DND-41 (cell line): ENCODE measurements at regions not wholly inside any gene's neighbourhood (a gene's known extent, or its start where the extent isn't known, plus 50 kb on each side); places are given as distances from the start of the nearest gene placed in this dataset.

Source experiments
- ATAC-seq: fragments of 200-7000 bp; cut with Tn5 transposase; 3 replicates; pipeline ENCODE4 v1.9.1; 2021; ENCODE audit warnings: low read depth; ENCODE audit not compliant: insufficient read depth
- DNase-seq: peaks from one replicate; pipeline ENCODE4 v3.0.0-alpha.2; 2020
- H2AFZ ChIP-seq: 2 replicates; pipeline ENCODE4 v1.6.0; 2012; ENCODE audit warnings: low read depth, low read length
- H3K27ac ChIP-seq: 2 replicates; pipeline ENCODE4 v1.5.1; 2012; ENCODE audit warnings: low read length, inconsistent platforms
- H3K27me3 ChIP-seq: fragments of 200-600 bp; sonication (generic); 2 replicates; pipeline ENCODE4 v1.6.0; 2012; ENCODE audit warnings: low read length, mild to moderate bottlenecking, inconsistent platforms; ENCODE audit not compliant: insufficient read depth, poor library complexity
- H3K36me3 ChIP-seq: 2 replicates; pipeline ENCODE4 v1.5.1; 2012; ENCODE audit warnings: low read length, inconsistent platforms; ENCODE audit not compliant: insufficient read depth
- H3K4me1 ChIP-seq: 2 replicates; pipeline ENCODE4 v1.5.1; 2012; ENCODE audit warnings: mild to moderate bottlenecking, low read length; ENCODE audit not compliant: insufficient read depth
- H3K4me2 ChIP-seq: 2 replicates; pipeline ENCODE4 v1.6.0; 2012; ENCODE audit warnings: mild to moderate bottlenecking, moderate library complexity, low read length, inconsistent platforms; ENCODE audit not compliant: insufficient read depth
- H3K4me3 ChIP-seq, 2 experiments: fragments of 200-600 bp in 1 of 2; shearing (Covaris generic) in 1 of 2; 2 replicates each; pipeline ENCODE4 v1.5.1; 2012 to 2016; ENCODE audit warnings: inconsistent platforms in 2 of 2, low read length in 2 of 2, mild to moderate bottlenecking in 2 of 2, low read depth in 1 of 2, moderate library complexity in 1 of 2
- H3K79me2 ChIP-seq: 2 replicates; pipeline ENCODE4 v1.6.0; 2012; ENCODE audit warnings: low read length, inconsistent platforms; ENCODE audit not compliant: insufficient read depth
- H3K9ac ChIP-seq: 2 replicates; pipeline ENCODE4 v1.6.0; 2012; ENCODE audit warnings: low read depth, mild to moderate bottlenecking, inconsistent platforms, low read length, moderate library complexity
- H3K9me3 ChIP-seq: 2 replicates; pipeline ENCODE4 v1.5.1; 2012; ENCODE audit warnings: low read length, moderate library complexity, mild to moderate bottlenecking, inconsistent platforms; ENCODE audit not compliant: insufficient read depth, severe bottlenecking
- H4K20me1 ChIP-seq: 2 replicates; pipeline ENCODE4 v1.6.0; 2012; ENCODE audit warnings: low read length; ENCODE audit not compliant: insufficient read depth
- CTCF ChIP-seq: IDR thresholded peaks from 2 replicates; pipeline ENCODE4 v1.5.1; 2012; ENCODE audit warnings: borderline replicate concordance, low read length, moderate library complexity, mild to moderate bottlenecking; ENCODE audit not compliant: poor library complexity, severe bottlenecking; ENCODE audit errors: extremely low read depth
- EZH2 ChIP-seq: IDR thresholded peaks from 3 replicates; pipeline ENCODE4 v1.6.1; 2012; ENCODE audit warnings: borderline replicate concordance, low read depth, mild to moderate bottlenecking, moderate library complexity, low read length, inconsistent platforms; ENCODE audit not compliant: severe bottlenecking

- Histone ChIP-seq H3K4me1 (no peaks in the 10 kb centered on the region), H3K4me2 (no peak overlapping the region), H3K27ac (no peak overlapping the region), H3K27me3 (peaks cover 4% of the 10 kb centered on the region), H3K4me3 (no peak overlapping the region), H4K20me1 (no peaks in the 10 kb centered on the region; the same call in 1 of the 2 replicates), H3K9me3 (no peaks in the 10 kb centered on the region), H3K36me3 (no peaks in the 10 kb centered on the region), H3K9ac (no peak overlapping the region), H3K79me2 (no peaks in the 10 kb centered on the region), H2AFZ (no peak overlapping the region)
- TF ChIP-seq EZH2 (no peak), CTCF (no peak)
- ATAC-seq (no peak), DNase-seq (no peak)
Observed at GRCh38 chr10:78868048-78868447, 200.7 kb upstream of the ZMIZ1 start.

- H3K27me3 ChIP-seq: peaks cover 4% of the 10 kb centered on the region
- no peak for TF ChIP-seq EZH2
- TF ChIP-seq CTCF: no peak
- H2AFZ ChIP-seq: no peak overlapping the region
- H3K36me3 ChIP-seq: no peaks in the 10 kb centered on the region
- H3K4me3 ChIP-seq: no peak overlapping the region
- ATAC-seq (no peak), DNase-seq (no peak)
- H3K4me2 ChIP-seq: no peak overlapping the region
- no peak overlapping the region for H3K9ac ChIP-seq
- no peaks in the 10 kb centered on the region; the same call in 1 of the 2 replicates for H4K20me1 ChIP-seq
- H3K27ac ChIP-seq: no peak overlapping the region
- no peaks in the 10 kb centered on the region for H3K79me2 ChIP-seq
- H3K9me3 ChIP-seq: no peaks in the 10 kb centered on the region
- no peaks in the 10 kb centered on the region for H3K4me1 ChIP-seq
Observed at GRCh38 chr10:78868456-78868855, 200.3 kb upstream of the ZMIZ1 start.

- H3K4me2 ChIP-seq: no peak overlapping the region
- H3K4me3 ChIP-seq: no peak overlapping the region
- H3K27ac ChIP-seq: no peak overlapping the region
- peaks cover 4% of the 10 kb centered on the region for H3K27me3 ChIP-seq
- no peak for DNase-seq
- no peaks in the 10 kb centered on the region for H3K4me1 ChIP-seq
- no peak for TF ChIP-seq EZH2
- TF ChIP-seq CTCF: no peak
- H3K79me2 ChIP-seq: no peaks in the 10 kb centered on the region
- H3K9me3 ChIP-seq: no peaks in the 10 kb centered on the region
- no peak overlapping the region for H3K9ac ChIP-seq
- no peaks in the 10 kb centered on the region; the same call in 1 of the 2 replicates for H4K20me1 ChIP-seq
- no peak for ATAC-seq
- H3K36me3 ChIP-seq: no peaks in the 10 kb centered on the region
- no peak overlapping the region for H2AFZ ChIP-seq
Observed at GRCh38 chr10:78868861-78869260, 199.9 kb upstream of the ZMIZ1 start.
